AG04449 (cell line): ENCODE measurements at regions not wholly inside any gene's neighbourhood (a gene's known extent, or its start where the extent isn't known, plus 50 kb on each side); places are given as distances from the start of the nearest gene placed in this dataset.

Source experiments
- CTCF ChIA-PET: fragments of 350-600 bp; formaldehyde crosslinking; extraction: SDS; loops from one replicate; lab custom pipeline; 2021; ENCODE audit warnings: antibody characterized with exemption; lab: Yijun Ruan, JAX
- POLR2A ChIA-PET: fragments of 400-600, 350-600 bp; formaldehyde crosslinking; extraction: SDS; loops from one replicate; lab custom pipeline; 2020; ENCODE audit warnings: antibody characterized with exemption, inconsistent platforms; lab: Yijun Ruan, JAX
- DNase-seq: peaks from one replicate; pipeline ENCODE4 v3.0.0-alpha.2; 2010; ENCODE audit warnings: low read depth, low spot score
- H3K4me3 ChIP-seq: 2 replicates; pipeline ENCODE4 v1.5.1; 2011; ENCODE audit warnings: low read depth, mild to moderate bottlenecking, control low read depth, low read length
- TF ChIP-seq, protein P1 (sequence below): IDR thresholded peaks from one replicate; pipeline ENCODE4 v1.5.1; 2011; ENCODE audit warnings: mild to moderate bottlenecking, moderate library complexity, low read length, control low read depth, inconsistent platforms; ENCODE audit not compliant: insufficient read depth; ENCODE audit errors: missing control alignments

DNA sequence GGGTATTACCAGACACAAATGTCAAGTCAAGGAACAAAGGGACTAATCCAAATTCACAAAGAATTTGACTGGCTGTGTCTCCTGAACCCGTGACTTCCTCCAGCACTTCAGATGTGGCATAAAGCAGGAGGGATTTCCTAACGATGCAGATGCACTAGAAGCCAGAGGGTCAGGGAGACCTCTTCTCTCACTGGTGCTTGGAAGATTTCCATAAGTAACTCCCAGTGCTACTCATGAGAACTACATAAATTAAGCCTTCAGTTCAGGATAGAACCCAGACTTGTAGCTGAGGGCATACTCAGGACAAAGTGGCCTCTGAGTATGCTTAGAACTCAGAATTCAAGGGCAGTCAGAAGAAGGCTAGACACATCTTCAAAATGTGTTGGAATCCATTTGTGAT is 83.6 kb upstream of the NRIP1 start:
- TF ChIP-seq, protein P1, sequence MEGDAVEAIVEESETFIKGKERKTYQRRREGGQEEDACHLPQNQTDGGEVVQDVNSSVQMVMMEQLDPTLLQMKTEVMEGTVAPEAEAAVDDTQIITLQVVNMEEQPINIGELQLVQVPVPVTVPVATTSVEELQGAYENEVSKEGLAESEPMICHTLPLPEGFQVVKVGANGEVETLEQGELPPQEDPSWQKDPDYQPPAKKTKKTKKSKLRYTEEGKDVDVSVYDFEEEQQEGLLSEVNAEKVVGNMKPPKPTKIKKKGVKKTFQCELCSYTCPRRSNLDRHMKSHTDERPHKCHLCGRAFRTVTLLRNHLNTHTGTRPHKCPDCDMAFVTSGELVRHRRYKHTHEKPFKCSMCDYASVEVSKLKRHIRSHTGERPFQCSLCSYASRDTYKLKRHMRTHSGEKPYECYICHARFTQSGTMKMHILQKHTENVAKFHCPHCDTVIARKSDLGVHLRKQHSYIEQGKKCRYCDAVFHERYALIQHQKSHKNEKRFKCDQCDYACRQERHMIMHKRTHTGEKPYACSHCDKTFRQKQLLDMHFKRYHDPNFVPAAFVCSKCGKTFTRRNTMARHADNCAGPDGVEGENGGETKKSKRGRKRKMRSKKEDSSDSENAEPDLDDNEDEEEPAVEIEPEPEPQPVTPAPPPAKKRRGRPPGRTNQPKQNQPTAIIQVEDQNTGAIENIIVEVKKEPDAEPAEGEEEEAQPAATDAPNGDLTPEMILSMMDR = no peak
- CTCF ChIA-PET = no interaction called here
- DNase-seq = no peak
- no peak overlapping the region for H3K4me3 ChIP-seq
- POLR2A ChIA-PET = no interaction called here

DNA sequence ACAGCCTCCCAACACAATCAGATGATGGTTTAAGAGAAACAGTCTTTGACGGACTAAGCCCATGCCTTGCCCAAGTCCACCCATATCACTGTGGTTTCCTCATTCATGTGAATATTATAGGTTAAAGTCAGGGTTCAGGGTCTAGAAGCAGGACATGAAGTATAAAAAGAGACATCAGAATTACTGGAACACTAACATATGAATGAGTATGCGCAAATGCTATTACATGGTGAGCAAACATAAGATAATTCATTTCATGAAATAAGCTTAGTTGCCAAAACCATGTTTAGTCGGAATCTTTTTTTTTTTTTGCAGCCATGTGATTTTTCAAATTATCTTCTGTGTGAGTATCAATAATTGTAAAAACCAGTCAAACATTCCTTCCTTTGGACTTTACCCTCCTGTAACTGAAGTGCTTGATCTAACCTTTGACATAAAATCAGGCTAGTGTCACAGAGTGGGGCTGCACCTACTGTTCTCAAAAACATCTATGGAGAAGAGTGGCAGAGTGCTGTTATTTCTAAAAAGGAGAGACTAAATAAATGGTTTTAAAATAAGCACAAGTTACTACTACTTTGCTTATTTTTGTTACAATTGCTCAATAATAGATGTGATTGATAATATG is 84.9 kb upstream of the NRIP1 start:
- ChIA-PET CTCF (no interaction called here), POLR2A (no interaction called here)
- H3K4me3 ChIP-seq = no peak overlapping the region
- TF ChIP-seq, protein P1 = no peak
- DNase-seq = no peak

DNA sequence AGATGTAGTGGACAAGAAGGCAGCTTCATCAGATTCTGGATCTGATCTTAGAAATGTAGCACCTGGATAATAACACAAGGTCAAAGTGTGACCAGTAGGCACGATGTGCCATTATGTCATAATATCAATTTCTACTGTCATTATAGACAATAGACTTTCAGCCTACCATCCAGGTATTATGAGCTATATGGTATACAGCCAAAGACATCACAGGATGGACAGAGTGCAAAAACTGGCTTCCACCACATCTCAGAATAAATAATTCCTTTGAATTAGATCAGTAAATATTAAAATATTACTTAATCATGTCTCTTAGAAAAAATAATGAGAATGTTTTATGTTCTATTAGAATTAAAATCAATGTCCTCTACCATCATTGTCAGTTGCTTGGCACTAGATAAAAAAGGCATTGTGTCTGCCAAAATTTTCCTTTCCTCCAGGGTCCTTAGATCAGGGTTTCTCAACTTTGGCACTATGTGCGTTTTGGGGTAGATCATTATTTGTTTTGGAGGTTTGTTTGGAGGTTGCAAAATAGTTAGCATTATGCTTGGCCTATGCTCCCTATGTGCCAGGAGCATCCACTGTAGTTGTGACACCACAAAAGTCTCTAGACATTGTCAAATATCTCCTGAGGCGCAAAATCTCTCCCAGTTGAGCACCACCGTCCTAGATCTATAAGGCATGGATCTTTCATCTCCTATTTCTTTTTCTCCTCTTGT is 86.7 kb upstream of the NRIP1 start:
- H3K4me3 ChIP-seq = no peak overlapping the region
- ChIA-PET CTCF (no interaction called here), POLR2A (no interaction called here)
- TF ChIP-seq, protein P1 = no peak
- DNase-seq = no peak

DNA sequence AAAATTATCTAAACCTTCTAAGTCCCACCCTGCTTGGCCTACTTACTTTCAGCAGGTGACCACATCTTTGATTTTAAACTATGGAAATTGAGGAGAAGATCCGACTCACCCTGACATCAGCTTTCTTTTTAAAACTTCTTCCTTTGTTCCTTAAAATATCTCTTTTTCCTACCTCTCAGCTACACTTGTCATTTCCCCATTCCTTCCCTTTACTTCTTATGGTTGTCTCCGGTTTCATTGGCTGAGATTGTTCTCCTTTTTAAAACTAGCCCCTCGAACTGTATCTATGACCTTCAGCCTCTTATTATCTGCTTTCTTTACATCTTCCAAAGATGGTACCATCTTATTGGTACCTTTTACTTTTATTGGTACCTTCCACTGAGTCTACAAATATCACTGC is 87.8 kb upstream of the NRIP1 start:
- TF ChIP-seq, protein P1 = no peak
- no peak overlapping the region for H3K4me3 ChIP-seq
- no peak for DNase-seq
- POLR2A ChIA-PET = no interaction called here
- CTCF ChIA-PET = no interaction called here

DNA sequence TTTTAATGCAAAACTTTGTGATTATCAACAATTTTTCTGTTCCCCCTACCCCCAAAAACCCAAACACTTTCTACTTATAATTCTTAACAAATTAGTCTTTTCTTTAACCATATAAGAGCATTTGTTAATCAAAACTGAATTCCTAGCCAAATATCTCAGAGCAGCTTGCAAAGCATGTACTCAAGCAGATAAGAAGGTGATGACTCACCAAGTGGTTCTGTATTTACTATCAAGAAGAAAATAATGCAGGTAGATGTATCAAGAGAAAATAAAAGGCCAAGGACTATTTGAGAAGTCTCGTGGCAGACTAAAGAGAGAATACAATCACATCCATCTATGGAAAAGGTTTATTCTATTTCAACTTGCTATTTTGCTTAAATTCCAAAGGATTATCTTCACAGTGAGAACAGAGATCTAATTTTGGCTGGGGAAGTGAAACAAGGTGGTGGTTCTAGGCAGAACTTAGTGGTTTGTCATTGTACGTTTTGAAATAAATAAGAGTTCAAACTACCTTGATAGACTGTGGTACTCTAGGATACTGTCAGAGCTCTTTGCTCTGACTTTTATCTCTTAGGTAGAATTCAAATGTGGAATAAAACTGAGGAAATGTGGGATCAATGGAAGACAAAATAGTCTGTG is 94.7 kb upstream of the NRIP1 start:
- CTCF ChIA-PET = no interaction called here
- POLR2A ChIA-PET = no interaction called here
- TF ChIP-seq, protein P1 = no peak
- no peak for DNase-seq
- no peak overlapping the region for H3K4me3 ChIP-seq

DNA sequence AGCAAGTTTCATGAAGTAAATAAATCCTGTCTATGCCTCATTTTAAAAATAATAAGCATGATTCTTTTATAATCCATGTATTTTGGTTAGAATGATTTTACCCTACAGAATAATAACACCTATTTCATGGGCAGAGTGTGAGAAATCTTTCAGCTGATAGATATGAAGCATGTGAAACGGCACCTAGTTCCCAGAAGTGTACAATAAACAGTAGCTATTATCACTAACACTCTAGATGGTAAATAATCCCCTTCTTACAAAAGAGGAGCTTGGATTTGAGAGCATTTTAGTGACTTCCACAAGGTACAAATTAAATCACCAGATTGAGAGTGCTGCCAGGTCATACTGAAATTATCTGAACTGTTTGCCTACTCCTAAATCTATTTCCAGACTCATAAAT is 95.3 kb upstream of the NRIP1 start:
- no peak overlapping the region for H3K4me3 ChIP-seq
- CTCF ChIA-PET = no interaction called here
- no peak for DNase-seq
- POLR2A ChIA-PET = no interaction called here
- TF ChIP-seq, protein P1 = no peak
